Astrocyte (in vitro differentiated cells and primary cell): ENCODE measurements at regions not wholly inside any gene's neighbourhood (a gene's known extent, or its start where the extent isn't known, plus 50 kb on each side); places are given as distances from the start of the nearest gene placed in this dataset.

Experiments
- CTCF ChIP-seq: IDR thresholded peaks from 2 replicates; pipeline ENCODE4 v1.5.1; 2011; ENCODE audit warnings: low read depth, mild to moderate bottlenecking, inconsistent platforms, low read length, moderate library complexity; ENCODE audit not compliant: insufficient read depth
- EZH2 ChIP-seq: IDR thresholded peaks from 2 replicates; pipeline ENCODE4 v1.6.1; 2012; ENCODE audit warnings: mild to moderate bottlenecking, low read length, inconsistent platforms; ENCODE audit not compliant: insufficient read depth

GRCh38 chr2:77807531-77808215, 285.5 kb upstream of the LRRTM4 start:
- TF ChIP-seq EZH2 (no peak), CTCF (no peak)
